ENCODE measurements at regions not wholly inside any gene's neighbourhood (a gene's known extent, or its start where the extent isn't known, plus 50 kb on each side); places are given as distances from the start of the nearest gene placed in this dataset.

- Histone ChIP-seq H3K27ac (ENCODE audit: low read depth in 1 of 3, low read length in 2 of 3) (no peak overlapping the region), H3K36me3 (ENCODE audit: control insufficient read depth in 3 of 3, insufficient read depth in 2 of 3, low read depth in 1 of 3, low read length in 3 of 3) (no peaks in the 10 kb centered on the region), H3K4me1 (ENCODE audit: control insufficient read depth in 3 of 3, insufficient read depth in 2 of 3, low read depth in 1 of 3, low read length in 2 of 3) (peaks cover 0 to 23% (median 0%) of the 10 kb centered on the region in 3 donors), H3K9me3 (ENCODE audit: control insufficient read depth in 2 of 2, insufficient read depth in 1 of 2, low read depth in 1 of 2, low read length in 1 of 2) (peaks cover 0 to 6% of the 10 kb centered on the region in 2 donors), H3K4me3 (ENCODE audit: low read depth in 1 of 3, low read length in 3 of 3) (no peak overlapping the region), H3K27me3 (ENCODE audit: control insufficient read depth in 3 of 3, insufficient read depth in 3 of 3, low read length in 3 of 3) (no peaks in the 10 kb centered on the region)
- no peak for FAIRE-seq
- no peak for DNase-seq
- 80 to 90% (median 84%) methylated on average over 6 of the region's 6 CpGs for WGBS, 3 donors
Observed at GRCh38 chr12:63090716-63091115, 60.3 kb downstream of the AVPR1A start.

DNA sequence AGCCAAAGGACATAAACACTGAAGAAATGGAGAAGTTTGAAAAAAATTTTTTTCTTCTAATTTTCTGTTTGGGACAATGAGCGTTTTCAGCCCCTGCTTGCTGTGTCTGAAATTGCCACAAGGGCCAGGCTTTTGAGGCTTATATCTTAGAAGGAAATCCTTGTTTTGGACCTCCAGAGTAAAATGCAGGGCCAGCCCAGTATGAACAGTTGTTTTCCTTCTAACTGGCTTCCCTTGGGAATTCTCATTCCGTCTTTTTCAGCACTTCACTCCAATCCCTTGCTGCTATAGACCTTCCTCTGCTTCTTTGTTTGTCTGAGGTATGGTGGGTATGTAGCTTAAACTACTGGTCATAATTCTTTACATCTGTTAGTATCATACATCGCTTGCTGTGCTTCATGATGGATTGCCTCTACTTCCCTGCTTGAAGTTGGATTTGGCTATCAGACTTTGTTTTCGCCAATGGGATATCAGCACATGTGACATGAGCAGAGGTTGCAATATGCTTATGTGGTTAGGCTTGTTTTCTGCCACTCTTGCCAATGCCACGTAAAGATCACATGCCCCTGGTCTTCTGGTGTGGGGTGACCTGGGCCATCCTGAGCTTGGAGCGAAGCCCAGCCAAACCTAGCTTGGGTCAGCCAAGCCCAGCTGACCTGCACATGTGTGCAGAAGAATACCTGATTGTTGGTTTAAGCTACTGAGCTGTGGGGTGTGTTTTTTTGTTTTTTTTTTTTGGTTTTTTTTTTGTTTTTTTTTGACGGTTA is 64.7 kb downstream of the AVPR1A start:
- no peaks in the 10 kb centered on the region for H3K27me3 ChIP-seq (ENCODE audit: control insufficient read depth in 3 of 3, insufficient read depth in 3 of 3, low read length in 3 of 3)
- H3K9me3 ChIP-seq (ENCODE audit: control insufficient read depth in 2 of 2, insufficient read depth in 1 of 2, low read depth in 1 of 2, low read length in 1 of 2): peaks cover 0 to 6% of the 10 kb centered on the region in 2 donors
- FAIRE-seq: no peak
- no peak for DNase-seq
- 80 to 91% (median 89%) methylated on average over 7 of the region's 7 CpGs for WGBS, 3 donors
- peaks cover 0 to 37% (median 0%) of the 10 kb centered on the region in 3 donors for H3K4me1 ChIP-seq (ENCODE audit: control insufficient read depth in 3 of 3, insufficient read depth in 2 of 3, low read depth in 1 of 3, low read length in 2 of 3)
- H3K4me3 ChIP-seq (ENCODE audit: low read depth in 1 of 3, low read length in 3 of 3): no peak overlapping the region
- no peaks in the 10 kb centered on the region for H3K36me3 ChIP-seq (ENCODE audit: control insufficient read depth in 3 of 3, insufficient read depth in 2 of 3, low read depth in 1 of 3, low read length in 3 of 3)
- no peak overlapping the region for H3K27ac ChIP-seq (ENCODE audit: low read depth in 1 of 3, low read length in 2 of 3)

GRCh38 chr12:63085120-63085519 is 65.9 kb downstream of the AVPR1A start:
- no peak for FAIRE-seq
- Histone ChIP-seq H3K4me1 (ENCODE audit: control insufficient read depth in 3 of 3, insufficient read depth in 2 of 3, low read depth in 1 of 3, low read length in 2 of 3) (peaks cover 0 to 40% (median 0%) of the 10 kb centered on the region in 3 donors), H3K9me3 (ENCODE audit: control insufficient read depth in 2 of 2, insufficient read depth in 1 of 2, low read depth in 1 of 2, low read length in 1 of 2) (peaks cover 0 to 6% of the 10 kb centered on the region in 2 donors), H3K27ac (ENCODE audit: low read depth in 1 of 3, low read length in 2 of 3) (no peak overlapping the region), H3K4me3 (ENCODE audit: low read depth in 1 of 3, low read length in 3 of 3) (no peak overlapping the region), H3K36me3 (ENCODE audit: control insufficient read depth in 3 of 3, insufficient read depth in 2 of 3, low read depth in 1 of 3, low read length in 3 of 3) (no peaks in the 10 kb centered on the region), H3K27me3 (ENCODE audit: control insufficient read depth in 3 of 3, insufficient read depth in 3 of 3, low read length in 3 of 3) (no peaks in the 10 kb centered on the region)
- DNase-seq: no peak
- 79 to 82% (median 79%) methylated on average over 4 of the region's 4 CpGs for WGBS, 3 donors

- 6 to 57% (median 33%) methylated on average over 1 of the region's 1 CpG for WGBS, 3 donors
- FAIRE-seq: no peak
Observed at GRCh38 chr12:63084501-63084900, 66.5 kb downstream of the AVPR1A start.

DNA sequence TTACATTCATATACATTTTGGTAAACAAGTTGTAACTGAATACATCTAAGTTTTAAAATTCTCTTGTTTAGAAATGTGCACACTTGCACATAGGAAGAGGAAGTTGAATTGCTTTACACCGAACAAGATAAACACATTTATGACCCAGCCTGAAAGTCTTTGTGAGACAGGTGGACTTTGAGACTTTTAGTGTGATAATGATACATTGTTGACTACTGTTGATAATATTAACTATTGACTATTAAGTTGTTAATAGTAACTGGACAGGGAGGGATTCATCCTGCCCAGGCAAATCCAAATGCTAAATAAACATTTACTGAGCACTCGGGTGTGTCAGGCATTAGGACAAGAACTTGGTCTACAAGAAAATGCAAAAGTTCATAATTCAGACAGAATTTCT is 68.0 kb downstream of the AVPR1A start:
- DNase-seq (peak; percentile 87 to 94), FAIRE-seq (peak; percentile 96)
- H3K4me1 ChIP-seq (ENCODE audit: control insufficient read depth in 3 of 3, insufficient read depth in 2 of 3, low read depth in 1 of 3, low read length in 2 of 3): peaks cover 0 to 53% (median 0%) of the 10 kb centered on the region in 3 donors

More at GRCh38 chr12:63084501-63084900, 66.5 kb downstream of the AVPR1A start:
- Histone ChIP-seq H3K9me3 (ENCODE audit: control insufficient read depth in 2 of 2, insufficient read depth in 1 of 2, low read depth in 1 of 2, low read length in 1 of 2) (peaks cover 0 to 6% of the 10 kb centered on the region in 2 donors), H3K36me3 (ENCODE audit: control insufficient read depth in 3 of 3, insufficient read depth in 2 of 3, low read depth in 1 of 3, low read length in 3 of 3) (no peaks in the 10 kb centered on the region), H3K4me1 (ENCODE audit: control insufficient read depth in 3 of 3, insufficient read depth in 2 of 3, low read depth in 1 of 3, low read length in 2 of 3) (peaks cover 0 to 46% (median 0%) of the 10 kb centered on the region in 3 donors), H3K27me3 (ENCODE audit: control insufficient read depth in 3 of 3, insufficient read depth in 3 of 3, low read length in 3 of 3) (no peaks in the 10 kb centered on the region), H3K4me3 (ENCODE audit: low read depth in 1 of 3, low read length in 3 of 3) (no peak overlapping the region), H3K27ac (ENCODE audit: low read depth in 1 of 3, low read length in 2 of 3) (peak overlapping the region in 1 of 3 donors; percentile 84)
- peak; percentile 61 to 70 for DNase-seq

DNA sequence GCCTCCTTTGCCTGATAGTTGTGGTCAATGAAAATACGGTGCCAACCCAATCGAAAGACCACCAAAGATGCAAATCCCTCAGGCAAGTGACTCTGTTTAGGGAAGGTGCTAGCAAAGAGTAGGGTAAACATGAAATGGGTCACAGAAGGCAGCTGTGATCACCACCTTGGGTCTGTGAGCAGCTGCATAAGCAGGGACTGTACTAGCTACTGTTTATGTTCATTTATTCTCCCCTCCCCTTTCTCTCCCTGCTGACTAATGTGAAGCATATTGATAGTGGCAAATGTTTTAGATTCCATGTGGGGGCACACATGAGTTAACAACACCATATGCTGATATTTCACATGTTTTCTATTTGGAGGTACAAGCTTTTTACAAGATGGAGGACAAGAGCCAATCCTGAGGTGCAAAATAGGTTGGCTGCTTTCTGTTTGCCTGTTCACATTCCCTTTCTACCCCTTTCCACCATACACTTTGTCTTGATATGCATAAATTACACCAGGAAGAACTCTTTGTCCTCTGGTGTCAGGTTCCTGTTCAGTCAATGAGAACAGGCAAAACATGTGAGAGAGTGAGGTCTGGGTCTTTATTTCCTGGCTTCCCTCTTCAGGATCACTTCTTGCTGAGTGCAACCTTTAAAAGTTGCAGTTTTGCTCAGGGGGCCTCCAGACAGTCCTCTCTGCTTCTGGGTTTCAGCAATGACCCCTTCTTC is 71.1 kb downstream of the AVPR1A start:
- Histone ChIP-seq H3K4me1 (ENCODE audit: control insufficient read depth in 3 of 3, insufficient read depth in 2 of 3, low read depth in 1 of 3, low read length in 2 of 3) (peaks cover 0 to 57% (median 0%) of the 10 kb centered on the region in 3 donors), H3K27me3 (ENCODE audit: control insufficient read depth in 3 of 3, insufficient read depth in 3 of 3, low read length in 3 of 3) (no peaks in the 10 kb centered on the region), H3K36me3 (ENCODE audit: control insufficient read depth in 3 of 3, insufficient read depth in 2 of 3, low read depth in 1 of 3, low read length in 3 of 3) (no peaks in the 10 kb centered on the region), H3K9me3 (ENCODE audit: control insufficient read depth in 2 of 2, insufficient read depth in 1 of 2, low read depth in 1 of 2, low read length in 1 of 2) (no peaks in the 10 kb centered on the region), H3K27ac (ENCODE audit: low read depth in 1 of 3, low read length in 2 of 3) (peak overlapping the region in 1 of 3 donors; percentile 24), H3K4me3 (ENCODE audit: low read depth in 1 of 3, low read length in 3 of 3) (no peak overlapping the region)
- FAIRE-seq (no peak), DNase-seq (peak; percentile 35 to 37)
- 95 to 96% (median 95%) methylated on average over 2 of the region's 2 CpGs for WGBS, 3 donors

More for the DNA sequence above, 68.0 kb downstream of the AVPR1A start:
- WGBS, 3 donors: 10 to 33% (median 21%) methylated on average over 2 of the region's 2 CpGs
- Histone ChIP-seq H3K4me3 (ENCODE audit: low read depth in 1 of 3, low read length in 3 of 3) (no peak overlapping the region), H3K27me3 (ENCODE audit: control insufficient read depth in 3 of 3, insufficient read depth in 3 of 3, low read length in 3 of 3) (no peaks in the 10 kb centered on the region), H3K27ac (ENCODE audit: low read depth in 1 of 3, low read length in 2 of 3) (peak overlapping the region in 2 of 3 donors; percentile 27 to 84), H3K9me3 (ENCODE audit: control insufficient read depth in 2 of 2, insufficient read depth in 1 of 2, low read depth in 1 of 2, low read length in 1 of 2) (no peaks in the 10 kb centered on the region), H3K36me3 (ENCODE audit: control insufficient read depth in 3 of 3, insufficient read depth in 2 of 3, low read depth in 1 of 3, low read length in 3 of 3) (no peaks in the 10 kb centered on the region)

GRCh38 chr12:63078906-63079305 is 72.1 kb downstream of the AVPR1A start:
- FAIRE-seq: no peak
- no peak overlapping the region for H3K27ac ChIP-seq (ENCODE audit: low read depth in 1 of 3, low read length in 2 of 3)
- H3K4me1 ChIP-seq (ENCODE audit: control insufficient read depth in 3 of 3, insufficient read depth in 2 of 3, low read depth in 1 of 3, low read length in 2 of 3): peaks cover 0 to 52% (median 0%) of the 10 kb centered on the region in 3 donors
- H3K27me3 ChIP-seq (ENCODE audit: control insufficient read depth in 3 of 3, insufficient read depth in 3 of 3, low read length in 3 of 3): no peaks in the 10 kb centered on the region
- H3K9me3 ChIP-seq (ENCODE audit: control insufficient read depth in 2 of 2, insufficient read depth in 1 of 2, low read depth in 1 of 2, low read length in 1 of 2): no peaks in the 10 kb centered on the region
- WGBS, 3 donors: 92 to 97% (median 92%) methylated on average over 2 of the region's 2 CpGs
- DNase-seq: no peak
- H3K4me3 ChIP-seq (ENCODE audit: low read depth in 1 of 3, low read length in 3 of 3): no peak overlapping the region
- H3K36me3 ChIP-seq (ENCODE audit: control insufficient read depth in 3 of 3, insufficient read depth in 2 of 3, low read depth in 1 of 3, low read length in 3 of 3): no peaks in the 10 kb centered on the region

DNA sequence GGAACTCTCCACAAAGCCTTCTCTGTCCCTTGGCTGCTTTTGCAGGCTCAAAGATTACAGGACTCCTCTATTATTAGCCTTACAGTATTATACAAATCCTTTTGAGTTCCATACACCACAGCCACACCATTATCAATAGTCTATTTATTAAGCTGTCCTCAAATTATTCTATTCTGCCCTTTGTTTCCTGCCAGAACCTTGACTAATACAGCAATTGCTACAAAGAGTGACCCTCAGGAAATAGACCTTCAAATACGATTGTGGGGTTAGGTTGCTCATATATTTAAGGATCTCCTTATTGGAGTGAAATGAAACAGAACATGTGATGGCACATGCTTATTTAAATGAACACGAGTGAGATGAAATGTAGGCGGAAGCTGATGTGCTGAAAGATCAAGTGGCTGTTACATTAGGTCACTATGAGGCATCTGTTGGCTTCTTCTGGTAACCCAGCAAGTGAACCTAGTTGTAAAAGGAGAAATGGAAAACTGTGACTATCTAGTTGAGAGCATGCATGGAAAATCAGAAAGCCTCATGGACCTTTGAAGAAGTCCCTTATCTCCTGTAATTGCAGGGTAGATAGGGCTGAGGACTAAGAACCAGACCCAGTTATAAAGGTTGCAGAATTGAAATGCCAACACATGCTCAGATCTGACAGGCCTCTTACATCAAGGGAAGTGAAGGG is 75.5 kb downstream of the AVPR1A start:
- FAIRE-seq (no peak), DNase-seq (peak; percentile 81 to 82)
- Histone ChIP-seq H3K9me3 (ENCODE audit: control insufficient read depth in 2 of 2, insufficient read depth in 1 of 2, low read depth in 1 of 2, low read length in 1 of 2) (no peaks in the 10 kb centered on the region), H3K4me3 (ENCODE audit: low read depth in 1 of 3, low read length in 3 of 3) (no peak overlapping the region), H3K27ac (ENCODE audit: low read depth in 1 of 3, low read length in 2 of 3) (peak overlapping the region in 2 of 3 donors; percentile 43 to 82), H3K27me3 (ENCODE audit: control insufficient read depth in 3 of 3, insufficient read depth in 3 of 3, low read length in 3 of 3) (no peaks in the 10 kb centered on the region), H3K36me3 (ENCODE audit: control insufficient read depth in 3 of 3, insufficient read depth in 2 of 3, low read depth in 1 of 3, low read length in 3 of 3) (no peaks in the 10 kb centered on the region), H3K4me1 (ENCODE audit: control insufficient read depth in 3 of 3, insufficient read depth in 2 of 3, low read depth in 1 of 3, low read length in 2 of 3) (peaks cover 0 to 48% (median 0%) of the 10 kb centered on the region in 3 donors)
- 35 to 59% (median 50%) methylated on average over 3 of the region's 3 CpGs for WGBS, 3 donors

All from small intestine (tissue), 7 donors.